Hepatocyte (in vitro differentiated cells): ENCODE measurements at regions not wholly inside any gene's neighbourhood (a gene's known extent, or its start where the extent isn't known, plus 50 kb on each side); places are given as distances from the start of the nearest gene placed in this dataset.

Experiments used
- DNase-seq: peaks from one replicate; pipeline ENCODE4 v3.0.0-alpha.2; 2016; ENCODE audit warnings: low spot score
- H2AFZ ChIP-seq: fragments of 200-600 bp; sonication (generic); 2 replicates; pipeline ENCODE4 v1.6.0; 2016; ENCODE audit warnings: antibody characterized with exemption, mild to moderate bottlenecking
- H3K27ac ChIP-seq: fragments of 200-600 bp; sonication (generic); 2 replicates; pipeline ENCODE4 v1.5.1; 2016; ENCODE audit warnings: mild to moderate bottlenecking
- H3K27me3 ChIP-seq: fragments of 200-600 bp; sonication (generic); 2 replicates; pipeline ENCODE4 v1.6.1; 2016
- H3K36me3 ChIP-seq: fragments of 200-600 bp; sonication (generic); replicated peaks from 2 replicates; pipeline ENCODE4 v1.5.1; 2016; ENCODE audit warnings: low read depth; ENCODE audit not compliant: insufficient read depth
- H3K4me1 ChIP-seq: fragments of 200-600 bp; sonication (generic); 2 replicates; pipeline ENCODE4 v1.5.1; 2016; ENCODE audit warnings: mild to moderate bottlenecking, moderate library complexity; ENCODE audit not compliant: insufficient read depth
- H3K4me2 ChIP-seq: fragments of 200-600 bp; sonication (generic); 2 replicates; pipeline ENCODE4 v1.6.0; 2016
- H3K4me3 ChIP-seq: fragments of 200-600 bp; sonication (generic); 2 replicates; pipeline ENCODE4 v1.5.1; 2016; ENCODE audit warnings: mild to moderate bottlenecking
- H3K79me2 ChIP-seq: fragments of 200-600 bp; sonication (generic); 2 replicates; pipeline ENCODE4 v1.6.0; 2017; ENCODE audit warnings: mild to moderate bottlenecking
- H3K9me2 ChIP-seq: fragments of 200-600 bp; sonication (generic); replicated peaks from 2 replicates; pipeline ENCODE4 v1.6.0; 2017; ENCODE audit warnings: mild to moderate bottlenecking; ENCODE audit not compliant: insufficient read depth
- H3K9me3 ChIP-seq: fragments of 200-600 bp; sonication (generic); 2 replicates; pipeline ENCODE4 v1.5.1; 2016; ENCODE audit warnings: low read depth, mild to moderate bottlenecking
- H4K20me1 ChIP-seq: fragments of 200-600 bp; sonication (generic); 2 replicates; pipeline ENCODE4 v1.6.0; 2016; ENCODE audit warnings: mild to moderate bottlenecking; ENCODE audit not compliant: insufficient read depth, poor library complexity, severe bottlenecking
- CTCF ChIP-seq: fragments of 200-600 bp; sonication (generic); IDR thresholded peaks from 2 replicates; pipeline ENCODE4 v1.5.1; 2016; ENCODE audit warnings: antibody characterized with exemption, mild to moderate bottlenecking; ENCODE audit not compliant: poor library complexity
- EZH2 ChIP-seq: fragments of 200-600 bp; sonication (generic); IDR thresholded peaks from 2 replicates; pipeline ENCODE4 v1.6.1; 2016; ENCODE audit warnings: antibody characterized with exemption, mild to moderate bottlenecking, borderline replicate concordance
- EZH2phosphoT487 ChIP-seq: fragments of 200-600 bp; sonication (generic); IDR thresholded peaks from one replicate; pipeline ENCODE4 v1.6.1; 2018; ENCODE audit warnings: antibody characterized with exemption, mild to moderate bottlenecking, low read depth, moderate library complexity; ENCODE audit not compliant: unreplicated experiment, severe bottlenecking
- WGBS: methylation state at CpG from one replicate; pipeline ENCODE4 v1.1.6; 2016; ENCODE audit warnings: low lambda C conversion rate; ENCODE audit errors: missing lambda C conversion rate; 5-methylcytosine and 5-hydroxymethylcytosine counted together

GRCh38 chr21:18769599-18769998 is 366.0 kb upstream of the TMPRSS15 start:
- Histone ChIP-seq H3K4me1 (no peaks in the 10 kb centered on the region), H3K4me3 (no peak overlapping the region), H3K9me3 (no peaks in the 10 kb centered on the region), H3K27ac (no peak overlapping the region), H3K4me2 (no peak overlapping the region), H3K27me3 (no peaks in the 10 kb centered on the region), H3K79me2 (no peaks in the 10 kb centered on the region), H2AFZ (no peak overlapping the region), H3K9me2 (no peaks in the 10 kb centered on the region), H4K20me1 (no peaks in the 10 kb centered on the region), H3K36me3 (no peaks in the 10 kb centered on the region)
- 82% methylated on average over 2 of the region's 2 CpGs for WGBS
- DNase-seq: no peak
- TF ChIP-seq EZH2 (no peak), EZH2phosphoT487 (no peak), CTCF (no peak)

- Histone ChIP-seq H3K36me3 (no peaks in the 10 kb centered on the region), H3K27ac (no peak overlapping the region), H3K79me2 (no peaks in the 10 kb centered on the region), H4K20me1 (no peaks in the 10 kb centered on the region), H3K9me3 (no peaks in the 10 kb centered on the region), H3K4me1 (no peaks in the 10 kb centered on the region), H3K4me2 (no peak overlapping the region), H3K4me3 (no peak overlapping the region), H3K27me3 (no peaks in the 10 kb centered on the region), H3K9me2 (no peaks in the 10 kb centered on the region), H2AFZ (no peak overlapping the region)
- DNase-seq: no peak
- 71% methylated on average over 4 of the region's 4 CpGs for WGBS
- TF ChIP-seq EZH2 (no peak), CTCF (no peak), EZH2phosphoT487 (no peak)
Observed at GRCh38 chr21:18771845-18772380, 368.3 kb upstream of the TMPRSS15 start.

- Histone ChIP-seq H4K20me1 (no peaks in the 10 kb centered on the region), H3K4me1 (no peaks in the 10 kb centered on the region), H3K79me2 (no peaks in the 10 kb centered on the region), H3K9me2 (no peaks in the 10 kb centered on the region), H3K4me2 (no peak overlapping the region), H2AFZ (no peak overlapping the region), H3K4me3 (no peak overlapping the region), H3K27me3 (no peaks in the 10 kb centered on the region), H3K9me3 (no peaks in the 10 kb centered on the region), H3K36me3 (no peaks in the 10 kb centered on the region), H3K27ac (no peak overlapping the region)
- 76% methylated on average over 2 of the region's 2 CpGs for WGBS
- TF ChIP-seq CTCF (no peak), EZH2 (no peak), EZH2phosphoT487 (no peak)
- DNase-seq: no peak
Observed at GRCh38 chr21:18772404-18772803, 368.8 kb upstream of the TMPRSS15 start.

GRCh38 chr21:18772897-18773296 is 369.3 kb upstream of the TMPRSS15 start:
- H3K4me3 ChIP-seq: no peak overlapping the region
- 84% methylated on average over 2 of the region's 2 CpGs for whole genome bisulfite sequencing
- no peaks in the 10 kb centered on the region for H3K27me3 ChIP-seq
- H3K4me1 ChIP-seq: no peaks in the 10 kb centered on the region
- no peaks in the 10 kb centered on the region for H3K9me3 ChIP-seq
- no peak overlapping the region for H2AFZ ChIP-seq
- H3K27ac ChIP-seq: no peak overlapping the region
- no peaks in the 10 kb centered on the region for H3K79me2 ChIP-seq
- no peak overlapping the region for H3K4me2 ChIP-seq
- DNase-seq: no peak
- no peaks in the 10 kb centered on the region for H4K20me1 ChIP-seq
- no peaks in the 10 kb centered on the region for H3K36me3 ChIP-seq
- H3K9me2 ChIP-seq: no peaks in the 10 kb centered on the region
- no peak for TF ChIP-seq EZH2
- no peak for TF ChIP-seq CTCF
- no peak for TF ChIP-seq EZH2phosphoT487
